GM12875 (cell line): ENCODE measurements at regions not wholly inside any gene's neighbourhood (a gene's known extent, or its start where the extent isn't known, plus 50 kb on each side); places are given as distances from the start of the nearest gene placed in this dataset.

Source experiments
- H3K4me3 ChIP-seq: one replicate; pipeline ENCODE4 v1.5.1; 2011; ENCODE audit warnings: low read depth, low read length, control low read depth
- TF ChIP-seq, protein P1 (sequence below): IDR thresholded peaks from 2 replicates; pipeline ENCODE4 v1.5.1; 2011; ENCODE audit warnings: low read depth, mild to moderate bottlenecking, control low read depth, inconsistent platforms, low read length, moderate library complexity, borderline replicate concordance; ENCODE audit not compliant: insufficient read depth

DNA sequence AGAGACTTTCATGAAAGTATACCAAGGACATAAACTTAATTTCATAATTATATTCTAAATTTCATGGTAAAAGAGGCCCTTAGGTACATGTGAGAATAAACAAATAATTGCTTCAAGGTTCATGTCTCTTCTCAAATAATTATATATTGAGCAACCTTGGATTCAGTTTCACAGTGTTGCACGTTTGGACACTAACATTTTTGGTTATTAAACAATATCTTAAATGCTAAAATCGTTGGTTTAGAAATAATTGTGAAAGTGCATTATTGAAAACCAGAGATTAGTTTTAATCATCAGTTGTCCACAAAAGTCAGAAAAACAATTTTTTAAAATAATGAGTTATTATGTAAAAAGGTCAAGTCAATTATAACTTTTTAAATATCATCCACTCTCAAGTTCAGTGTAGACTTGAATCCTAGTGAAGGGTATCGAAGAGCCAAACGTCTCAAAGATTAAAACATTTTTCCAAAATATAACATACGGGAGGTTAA is 227.1 kb upstream of the DEFB112 start:
- TF ChIP-seq, protein P1, sequence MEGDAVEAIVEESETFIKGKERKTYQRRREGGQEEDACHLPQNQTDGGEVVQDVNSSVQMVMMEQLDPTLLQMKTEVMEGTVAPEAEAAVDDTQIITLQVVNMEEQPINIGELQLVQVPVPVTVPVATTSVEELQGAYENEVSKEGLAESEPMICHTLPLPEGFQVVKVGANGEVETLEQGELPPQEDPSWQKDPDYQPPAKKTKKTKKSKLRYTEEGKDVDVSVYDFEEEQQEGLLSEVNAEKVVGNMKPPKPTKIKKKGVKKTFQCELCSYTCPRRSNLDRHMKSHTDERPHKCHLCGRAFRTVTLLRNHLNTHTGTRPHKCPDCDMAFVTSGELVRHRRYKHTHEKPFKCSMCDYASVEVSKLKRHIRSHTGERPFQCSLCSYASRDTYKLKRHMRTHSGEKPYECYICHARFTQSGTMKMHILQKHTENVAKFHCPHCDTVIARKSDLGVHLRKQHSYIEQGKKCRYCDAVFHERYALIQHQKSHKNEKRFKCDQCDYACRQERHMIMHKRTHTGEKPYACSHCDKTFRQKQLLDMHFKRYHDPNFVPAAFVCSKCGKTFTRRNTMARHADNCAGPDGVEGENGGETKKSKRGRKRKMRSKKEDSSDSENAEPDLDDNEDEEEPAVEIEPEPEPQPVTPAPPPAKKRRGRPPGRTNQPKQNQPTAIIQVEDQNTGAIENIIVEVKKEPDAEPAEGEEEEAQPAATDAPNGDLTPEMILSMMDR: no peak
- no peak overlapping the region for H3K4me3 ChIP-seq

DNA sequence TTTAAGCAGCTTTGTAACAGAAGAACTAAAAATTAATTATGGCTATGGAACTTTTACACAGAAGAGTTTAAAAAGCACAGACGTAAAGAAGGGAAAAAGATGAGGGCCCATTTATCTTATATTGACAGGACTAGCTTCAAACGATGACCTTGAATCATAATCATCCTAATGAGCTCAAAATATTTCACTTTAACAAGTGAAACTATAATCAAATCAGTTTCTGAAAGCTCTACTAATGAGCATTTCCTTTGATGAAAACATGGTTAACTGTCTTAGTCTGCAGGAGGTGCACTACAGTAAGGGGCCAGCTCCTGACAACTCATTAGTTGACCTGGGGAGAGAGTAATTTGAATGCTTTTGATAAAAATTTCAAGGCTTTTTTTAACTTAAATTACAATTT is 228.0 kb upstream of the DEFB112 start:
- no peak overlapping the region for H3K4me3 ChIP-seq
- TF ChIP-seq, protein P1: no peak

DNA sequence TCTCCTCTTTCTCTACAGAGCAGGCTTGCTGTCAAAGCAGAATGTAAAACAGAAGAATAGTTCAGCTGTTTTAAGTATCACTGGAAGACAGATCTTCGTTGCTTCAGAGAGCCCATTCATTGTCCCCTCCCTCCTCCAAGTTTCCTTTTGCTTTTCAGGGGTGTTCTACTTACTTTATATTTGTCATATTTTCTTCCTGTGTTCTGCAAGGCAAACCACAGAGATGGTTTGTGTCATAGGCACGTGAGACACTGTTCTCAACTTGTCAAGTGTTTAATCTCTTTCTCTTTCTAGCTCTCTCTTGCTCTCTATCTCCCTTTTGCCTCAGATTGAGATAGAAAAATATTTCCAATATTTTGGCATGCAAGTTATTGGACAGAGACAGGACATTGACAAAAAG is 228.9 kb upstream of the DEFB112 start:
- TF ChIP-seq, protein P1: no peak
- no peak overlapping the region for H3K4me3 ChIP-seq

DNA sequence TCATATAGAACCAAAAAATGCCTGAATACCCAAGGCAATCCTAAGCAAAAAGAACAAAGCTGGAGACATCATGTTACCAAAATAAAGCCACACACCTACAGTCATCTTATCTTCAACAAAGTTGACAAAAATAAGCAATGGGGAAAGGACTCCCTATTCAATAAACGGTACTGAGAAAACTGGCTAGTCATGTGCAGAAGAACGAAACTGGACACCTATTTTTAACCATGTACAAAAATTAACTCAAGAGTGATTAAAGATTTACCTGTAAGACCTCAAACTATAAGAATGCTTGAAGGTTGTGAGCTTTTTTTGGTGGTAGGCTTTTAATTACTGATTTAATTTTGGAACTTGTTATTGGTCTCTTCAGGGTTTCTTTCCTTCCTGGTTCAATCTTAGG is 236.0 kb upstream of the DEFB112 start:
- no peak overlapping the region for H3K4me3 ChIP-seq
- TF ChIP-seq, protein P1: no peak

DNA sequence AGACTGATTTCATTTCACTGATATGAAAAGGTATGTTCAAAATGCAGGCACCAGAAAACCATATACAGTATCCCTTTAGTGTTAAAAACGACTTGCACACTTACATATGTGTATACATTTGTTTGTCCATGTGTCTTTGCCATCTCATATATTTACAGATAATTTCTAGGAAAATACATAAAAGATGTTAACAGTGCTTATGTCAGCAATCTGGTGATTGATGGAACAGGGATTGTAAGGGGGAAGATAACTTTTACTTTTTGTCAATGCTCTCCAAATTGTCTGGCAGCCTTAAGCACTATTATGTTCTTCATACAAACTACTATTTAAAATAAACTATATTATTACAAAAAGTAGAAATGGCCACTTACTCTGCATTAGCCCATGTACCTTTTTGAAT is 238.5 kb upstream of the DEFB112 start:
- TF ChIP-seq, protein P1: no peak
- no peak overlapping the region for H3K4me3 ChIP-seq

DNA sequence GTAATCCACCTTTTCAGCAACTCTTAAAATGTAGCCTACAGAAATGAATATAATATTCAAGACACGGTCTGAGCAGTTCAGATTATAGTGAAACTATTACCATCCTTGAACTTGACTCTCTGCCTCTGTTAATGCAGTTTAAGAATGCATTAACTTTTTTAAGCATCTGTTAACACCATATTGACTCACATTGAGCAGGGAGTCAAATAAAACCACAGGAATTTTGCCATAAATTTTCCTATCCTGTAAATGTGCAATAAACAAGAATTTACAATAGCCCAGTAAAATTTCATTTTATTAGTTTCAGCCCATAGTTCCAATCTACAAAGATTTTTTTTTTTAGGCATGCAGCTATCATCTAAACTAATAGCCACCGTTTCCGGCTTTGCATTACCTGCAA is 239.2 kb upstream of the DEFB112 start:
- TF ChIP-seq, protein P1: no peak
- H3K4me3 ChIP-seq: no peak overlapping the region

DNA sequence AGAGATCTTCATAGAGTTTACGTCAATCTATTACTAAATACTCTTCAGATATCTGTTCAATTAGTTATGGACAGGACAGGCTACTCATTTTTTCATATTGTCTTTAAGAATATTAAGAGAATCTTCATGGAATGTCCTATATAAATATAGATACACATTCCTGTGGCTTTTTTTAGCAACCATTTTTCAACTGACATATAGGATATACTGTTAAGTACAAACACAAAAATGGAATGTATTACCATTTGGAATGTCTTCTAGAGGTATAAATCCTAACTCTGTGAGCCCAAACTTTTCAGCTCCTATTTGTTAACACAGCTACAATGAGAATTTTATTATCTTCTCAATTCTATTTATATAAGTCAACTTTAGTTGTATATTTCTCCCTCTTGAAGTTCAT is 239.6 kb upstream of the DEFB112 start:
- no peak overlapping the region for H3K4me3 ChIP-seq
- TF ChIP-seq, protein P1: no peak
